ENCODE measurements at regions not wholly inside any gene's neighbourhood (a gene's known extent, or its start where the extent isn't known, plus 50 kb on each side); places are given as distances from the start of the nearest gene placed in this dataset.

DNA sequence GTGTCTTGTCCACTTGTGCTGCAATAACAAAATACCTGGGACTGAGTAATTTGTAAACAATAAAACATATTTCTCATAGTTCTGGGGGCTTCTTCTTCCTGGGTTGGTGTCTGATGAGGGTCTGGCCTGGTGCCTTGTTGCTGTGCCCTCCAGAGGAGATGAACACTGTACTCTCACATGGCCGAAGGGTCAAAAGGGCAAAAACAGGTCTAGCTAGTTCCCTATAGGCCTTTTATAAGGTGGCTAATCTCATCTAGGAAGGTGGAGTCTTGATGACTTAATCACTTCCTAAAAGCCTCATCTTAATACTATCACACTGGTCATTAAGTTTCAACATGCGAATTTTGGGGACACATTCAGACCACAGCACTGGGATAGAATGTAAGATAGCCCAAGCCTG lies 228.4 kb downstream of the TLE3 start:
- TF ChIP-seq TCF12 (IDR thresholded peaks at IDR 0.05; ENCODE audit: low read depth) (no peak), EP300 (IDR thresholded peaks at IDR 0.05; ENCODE audit: borderline replicate concordance) (no peak), TEAD4 (IDR thresholded peaks at IDR 0.05) (no peak), MAX (IDR thresholded peaks at IDR 0.05) (no peak), RAD21 (IDR thresholded peaks at IDR 0.05; ENCODE audit: low read depth) (no peak), USF1 (IDR thresholded peaks at IDR 0.05) (no peak)

DNA sequence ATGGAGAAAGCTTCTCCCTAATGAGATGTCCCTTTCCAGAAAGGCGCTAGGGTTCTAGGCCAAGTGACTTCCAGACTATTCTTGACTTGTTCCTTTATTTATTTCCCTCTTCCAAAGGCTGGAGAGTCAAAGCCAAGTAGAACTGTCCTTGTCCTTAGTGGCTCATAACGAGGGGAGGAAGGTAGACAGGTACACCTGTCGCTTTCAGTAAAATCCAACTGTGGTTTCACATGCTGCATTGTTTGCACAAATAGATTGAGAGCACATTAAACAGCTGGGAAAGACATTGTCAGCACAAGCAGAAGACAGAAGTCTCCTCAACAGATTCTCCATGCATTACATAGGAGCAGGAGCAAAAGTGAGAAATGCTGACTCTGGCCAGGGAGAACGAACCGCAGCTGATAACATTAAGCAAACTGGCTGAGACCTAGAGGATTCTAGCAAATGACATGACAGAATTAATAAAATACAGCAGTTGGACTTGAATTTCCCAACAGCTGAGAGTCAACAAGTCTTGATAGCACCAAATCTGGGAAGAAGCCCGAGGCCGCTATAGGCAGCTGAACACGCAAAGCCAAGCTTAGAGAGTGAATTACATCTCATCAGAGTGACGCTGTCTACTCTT lies 227.7 kb downstream of the TLE3 start:
- TF ChIP-seq FOXM1 (IDR thresholded peaks at IDR 0.05; ENCODE audit: borderline replicate concordance, low read depth) = no peak
- no peak for TF ChIP-seq CEBPB (IDR thresholded peaks at IDR 0.05)
- no peak for TF ChIP-seq USF1 (IDR thresholded peaks at IDR 0.05)
- TF ChIP-seq ZBTB7A (IDR thresholded peaks at IDR 0.05; ENCODE audit: low read depth) = no peak
- TF ChIP-seq TEAD4 (IDR thresholded peaks at IDR 0.05) = no peak
- TF ChIP-seq CREB1 (IDR thresholded peaks at IDR 0.05; ENCODE audit: low read depth) = no peak
- no peak for TF ChIP-seq EGR1 (IDR thresholded peaks at IDR 0.05)

- TF ChIP-seq TCF12 (IDR thresholded peaks at IDR 0.05; ENCODE audit: low read depth) = no peak
- no peak for TF ChIP-seq TAF1 (IDR thresholded peaks at IDR 0.05; ENCODE audit: low read depth)
- TF ChIP-seq MAX (IDR thresholded peaks at IDR 0.05) = no peak
- TF ChIP-seq USF1 (IDR thresholded peaks at IDR 0.05) = no peak
- TF ChIP-seq FOXM1 (IDR thresholded peaks at IDR 0.05; ENCODE audit: borderline replicate concordance, low read depth) = no peak
- no peak for TF ChIP-seq CEBPB (IDR thresholded peaks at IDR 0.05)
- no peak for TF ChIP-seq RAD21 (IDR thresholded peaks at IDR 0.05; ENCODE audit: low read depth)
- TF ChIP-seq REST (IDR thresholded peaks at IDR 0.05; ENCODE audit: low read depth) = no peak
- TF ChIP-seq EP300 (IDR thresholded peaks at IDR 0.05; ENCODE audit: borderline replicate concordance) = no peak
- TF ChIP-seq YY1 (IDR thresholded peaks at IDR 0.05; ENCODE audit: low read depth) = no peak
- no peak for TF ChIP-seq ZBTB7A (IDR thresholded peaks at IDR 0.05; ENCODE audit: low read depth)
- no peak for TF ChIP-seq TEAD4 (IDR thresholded peaks at IDR 0.05)
- no peak for TF ChIP-seq NFIC (IDR thresholded peaks at IDR 0.05)
- no peak for TF ChIP-seq CREB1 (IDR thresholded peaks at IDR 0.05; ENCODE audit: low read depth)
- no peak for TF ChIP-seq EGR1 (IDR thresholded peaks at IDR 0.05)
These were observed 226.1 kb downstream of the TLE3 start for GRCh38 chr15:69871511-69872134.

GRCh38 chr15:69873807-69874206 lies 223.9 kb downstream of the TLE3 start:
- TF ChIP-seq EP300 (IDR thresholded peaks at IDR 0.05; ENCODE audit: borderline replicate concordance) (no peak), MAX (IDR thresholded peaks at IDR 0.05) (no peak), TEAD4 (IDR thresholded peaks at IDR 0.05) (no peak), TCF12 (IDR thresholded peaks at IDR 0.05; ENCODE audit: low read depth) (no peak), TAF1 (IDR thresholded peaks at IDR 0.05; ENCODE audit: low read depth) (no peak), ZBTB7A (IDR thresholded peaks at IDR 0.05; ENCODE audit: low read depth) (no peak), FOXM1 (IDR thresholded peaks at IDR 0.05; ENCODE audit: borderline replicate concordance, low read depth) (no peak), REST (IDR thresholded peaks at IDR 0.05; ENCODE audit: low read depth) (no peak), YY1 (IDR thresholded peaks at IDR 0.05; ENCODE audit: low read depth) (no peak), CEBPB (IDR thresholded peaks at IDR 0.05) (no peak), NFIC (IDR thresholded peaks at IDR 0.05) (no peak), CREB1 (IDR thresholded peaks at IDR 0.05; ENCODE audit: low read depth) (no peak), USF1 (IDR thresholded peaks at IDR 0.05) (no peak), EGR1 (IDR thresholded peaks at IDR 0.05) (no peak), RAD21 (IDR thresholded peaks at IDR 0.05; ENCODE audit: low read depth) (no peak)

Data from Ishikawa (cell line).